HG02759 (cell line): ENCODE measurements at regions not wholly inside any gene's neighbourhood (a gene's known extent, or its start where the extent isn't known, plus 50 kb on each side); places are given as distances from the start of the nearest gene placed in this dataset.

Experiments used
- ATAC-seq: cut with Tn5 transposase; IDR thresholded peaks from one replicate; pipeline ENCODE4 v1.9.1; 2021; ENCODE audit warnings: mild to moderate bottlenecking, moderate library complexity; ENCODE audit not compliant: unreplicated experiment

- ATAC-seq: no peak
Observed at GRCh38 chr4:42750091-42750490, 93.2 kb upstream of the ATP8A1 start.

- no peak for ATAC-seq
Observed at GRCh38 chr4:42747971-42748370, 91.1 kb upstream of the ATP8A1 start.

GRCh38 chr4:42736527-42737195 is 79.8 kb upstream of the ATP8A1 start:
- no peak for ATAC-seq

- no peak for ATAC-seq
Observed at GRCh38 chr4:42733380-42733779, 76.5 kb upstream of the ATP8A1 start.

- no peak for ATAC-seq
Observed at GRCh38 chr4:42732776-42733175, 75.9 kb upstream of the ATP8A1 start.

GRCh38 chr4:42729505-42730237 is 72.8 kb upstream of the ATP8A1 start:
- no peak for ATAC-seq

- ATAC-seq: no peak
Observed at GRCh38 chr4:42724451-42724850, 67.5 kb upstream of the ATP8A1 start.

- no peak for ATAC-seq
Observed at GRCh38 chr4:42720533-42720932, 63.6 kb upstream of the ATP8A1 start.

GRCh38 chr4:42719257-42719656 is 62.4 kb upstream of the ATP8A1 start:
- ATAC-seq: no peak

GRCh38 chr4:42718336-42718735 is 61.4 kb upstream of the ATP8A1 start:
- ATAC-seq: no peak

- ATAC-seq: no peak
Observed at GRCh38 chr4:42716996-42717395, 60.1 kb upstream of the ATP8A1 start.

- ATAC-seq: no peak
Observed at GRCh38 chr4:42715807-42716482, 59.0 kb upstream of the ATP8A1 start.

- no peak for ATAC-seq
Observed at GRCh38 chr4:42713391-42713790, 56.5 kb upstream of the ATP8A1 start.

- no peak for ATAC-seq
Observed at GRCh38 chr4:42712854-42713253, 55.9 kb upstream of the ATP8A1 start.

- ATAC-seq: no peak
Observed at GRCh38 chr4:42711496-42711895, 54.6 kb upstream of the ATP8A1 start.

- no peak for ATAC-seq
Observed at GRCh38 chr4:42710761-42711160, 53.9 kb upstream of the ATP8A1 start.

- ATAC-seq: no peak
Observed at GRCh38 chr4:42710329-42710728, 53.4 kb upstream of the ATP8A1 start.

- no peak for ATAC-seq
Observed at GRCh38 chr4:42709392-42710065, 52.6 kb upstream of the ATP8A1 start.

GRCh38 chr4:42708625-42709024 is 51.7 kb upstream of the ATP8A1 start:
- ATAC-seq: no peak
